ENCODE measurements at regions not wholly inside any gene's neighbourhood (a gene's known extent, or its start where the extent isn't known, plus 50 kb on each side); places are given as distances from the start of the nearest gene placed in this dataset.

DNA sequence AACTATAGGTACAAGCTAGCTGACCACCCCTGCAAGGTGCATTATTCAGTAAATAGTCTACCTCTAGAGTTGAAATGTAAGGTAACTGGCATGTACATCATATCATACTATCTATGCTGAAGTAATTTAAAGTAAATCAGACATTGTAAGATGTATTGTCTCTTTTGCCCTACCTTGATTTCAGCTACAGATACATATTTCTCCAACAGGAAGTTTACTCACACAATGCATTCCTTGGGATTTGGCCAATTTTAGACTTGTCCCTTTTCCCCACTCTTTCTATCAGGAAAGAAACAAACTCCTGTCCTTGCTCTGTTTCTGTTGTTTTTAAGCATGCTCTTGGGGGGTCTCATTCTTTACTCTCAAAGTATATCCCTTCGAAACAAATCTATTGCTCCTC lies 58.5 kb upstream of the TSLP start:
- DNase-seq = no peak

DNA sequence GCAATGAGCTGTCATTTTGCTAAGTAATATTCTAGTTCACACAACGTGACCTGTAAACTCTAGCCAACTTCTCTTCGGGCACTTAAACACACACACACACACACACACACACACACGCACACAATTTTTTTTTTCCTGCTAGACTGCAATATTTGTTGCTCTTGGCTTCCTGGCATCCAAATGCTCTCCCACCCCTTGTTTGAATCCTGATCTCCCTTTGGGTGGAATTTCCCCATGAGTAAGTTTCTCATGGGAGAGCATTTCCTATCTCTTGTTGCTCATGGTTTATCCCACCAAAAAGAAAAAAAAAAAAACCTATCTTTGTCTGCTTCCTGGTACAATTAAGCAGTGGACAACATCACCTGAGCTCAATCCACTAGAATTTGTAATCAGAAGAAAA lies 54.7 kb upstream of the TSLP start:
- no peak for DNase-seq

DNA sequence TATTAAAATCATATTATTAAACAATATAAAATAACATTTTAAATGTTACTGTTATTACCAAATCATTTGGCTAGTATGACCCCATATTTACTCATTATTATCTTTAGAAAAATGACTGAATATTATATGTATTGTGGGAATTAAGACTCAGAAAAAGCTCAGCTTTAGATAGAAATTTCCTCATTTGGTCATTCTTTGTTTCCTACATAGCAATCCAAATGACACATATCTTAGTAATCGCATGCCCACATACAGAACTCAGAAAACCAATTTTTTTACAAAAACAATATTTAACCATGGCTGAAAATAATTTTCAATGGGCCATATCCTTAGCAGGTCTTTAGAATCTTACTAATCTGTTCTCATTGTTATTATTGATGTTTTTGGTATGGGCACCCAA lies 53.8 kb upstream of the TSLP start:
- no peak for DNase-seq
